Omental fat pad (tissue), 3 donors: ENCODE measurements at regions not wholly inside any gene's neighbourhood (a gene's known extent, or its start where the extent isn't known, plus 50 kb on each side); places are given as distances from the start of the nearest gene placed in this dataset.
"Not testable (repeated sequence)": the region's sequence is repeated elsewhere in the genome, so short reads cannot be mapped to it uniquely, and the experiment has no call there.

Experiments
- ATAC-seq: fragments of 150-250 bp; one replicate; pipeline ENCODE4 v1.9.1; 2016; ENCODE audit warnings: mild to moderate bottlenecking, moderate library complexity; ENCODE audit not compliant: low FRiP score
- DNase-seq: peaks from one replicate; pipeline ENCODE4 v3.0.0-alpha.2; 2019; ENCODE audit warnings: low spot score
- CTCF ChIP-seq, 3 donors: fragments of 450-650 bp; IDR thresholded peaks; one replicate each; pipeline ENCODE4 v1.5.1; 2016 to 2017; ENCODE audit warnings: antibody characterized with exemption in 3 of 3, mild to moderate bottlenecking in 3 of 3, moderate library complexity in 2 of 3

- no peak for ATAC-seq
- TF ChIP-seq CTCF (IDR thresholded peaks at IDR 0.05): no peak
- no peak for DNase-seq
Measured at GRCh38 chr3:144585953-144586352, 614.3 kb downstream of the DIPK2A start.

DNA sequence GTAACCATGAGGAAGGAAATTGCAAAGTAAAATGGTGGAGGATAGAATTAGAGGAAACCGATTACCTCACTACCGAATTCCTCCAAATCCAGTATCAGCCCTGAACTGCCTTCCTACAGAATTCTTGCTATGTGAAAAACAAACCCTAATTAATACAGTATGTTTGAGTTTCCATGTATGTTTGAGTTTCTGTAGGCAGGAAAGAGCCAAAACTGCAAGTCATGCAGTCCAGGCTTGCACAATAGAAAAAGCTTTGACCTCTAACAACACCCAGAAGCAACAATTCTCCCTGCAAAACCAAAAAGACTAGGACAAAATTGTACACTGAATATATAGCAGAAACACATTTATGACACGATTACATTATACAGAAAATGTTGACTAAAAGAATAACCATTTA, 614.8 kb downstream of the DIPK2A start:
- TF ChIP-seq CTCF (IDR thresholded peaks at IDR 0.05): no peak
- no peak for ATAC-seq
- DNase-seq: no peak

DNA sequence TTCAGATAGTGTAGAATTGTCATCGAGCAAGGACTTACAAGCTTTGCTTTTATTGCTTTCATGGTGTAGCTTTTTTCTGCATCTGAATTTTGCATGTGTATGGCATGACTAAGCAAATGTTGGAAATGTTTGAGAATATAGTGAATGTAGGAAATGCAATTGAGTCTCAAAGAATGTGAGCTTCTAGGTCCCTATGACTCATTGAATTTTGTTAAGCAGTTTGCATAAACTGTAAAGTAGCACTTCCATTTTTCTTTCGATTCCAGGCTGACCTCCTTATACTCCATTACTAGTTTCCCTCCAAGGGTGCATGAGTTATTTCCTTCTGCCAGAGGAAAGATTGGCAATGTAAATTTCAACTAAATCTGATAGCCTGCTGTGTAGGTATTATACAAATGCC, 619.2 kb downstream of the DIPK2A start:
- DNase-seq: no peak
- peak; percentile 41 for ATAC-seq
- TF ChIP-seq CTCF (IDR thresholded peaks at IDR 0.05): no peak

DNA sequence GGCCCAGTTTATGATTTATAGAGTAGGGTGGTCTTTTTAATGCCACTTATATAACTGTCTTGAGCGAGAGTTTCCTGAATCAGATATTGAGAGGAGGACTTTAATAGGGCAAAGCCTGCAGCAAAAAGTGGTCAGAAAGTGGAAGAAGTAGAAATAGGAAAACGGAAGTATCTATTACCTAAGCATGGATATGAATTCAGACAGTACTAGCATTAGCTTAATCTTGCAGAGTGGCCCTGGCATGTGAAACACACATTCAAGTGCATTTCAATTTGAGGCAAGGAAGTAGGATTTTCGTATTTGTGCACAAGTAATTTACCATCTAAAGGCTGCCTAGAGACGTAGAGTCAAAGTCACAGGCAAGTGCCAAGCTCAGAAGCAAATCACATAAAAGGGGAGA, 622.3 kb downstream of the DIPK2A start:
- no peak for ATAC-seq
- TF ChIP-seq CTCF (IDR thresholded peaks at IDR 0.05): no peak

GRCh38 chr3:144620236-144620635, 648.6 kb downstream of the DIPK2A start:
- not testable (repeated sequence) for DNase-seq, ATAC-seq

More for the DNA sequence above, 622.3 kb downstream of the DIPK2A start:
- DNase-seq: no peak

DNA sequence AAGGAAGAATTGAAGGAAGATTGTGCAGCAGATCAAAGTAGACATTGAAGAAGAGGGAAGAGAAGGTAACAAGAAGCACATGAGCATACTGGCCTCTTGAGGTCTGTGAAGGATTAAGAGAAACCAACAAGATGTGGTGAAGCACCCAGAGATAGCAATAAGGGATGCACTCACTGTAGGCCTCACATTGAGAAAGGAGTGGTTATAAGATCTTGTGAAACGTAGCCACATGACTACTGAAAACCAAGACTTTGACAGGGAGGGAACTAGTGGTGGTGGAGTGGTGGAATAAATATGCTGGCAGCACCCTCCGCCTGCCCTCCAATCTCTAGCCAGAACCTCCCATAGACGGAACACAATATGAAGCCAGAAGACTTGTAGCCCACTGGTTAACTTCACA, 651.2 kb downstream of the DIPK2A start:
- no peak for DNase-seq
- no peak for ATAC-seq
- no peak for TF ChIP-seq CTCF (IDR thresholded peaks at IDR 0.05)

- ATAC-seq: no peak
- TF ChIP-seq CTCF (IDR thresholded peaks at IDR 0.05): no peak
- DNase-seq: no peak
Measured at GRCh38 chr3:144624656-144625055, 653.0 kb downstream of the DIPK2A start.

GRCh38 chr3:144626835-144627234, 655.2 kb downstream of the DIPK2A start:
- TF ChIP-seq CTCF (IDR thresholded peaks at IDR 0.05): no peak
- DNase-seq (no peak), ATAC-seq (no peak)
